GM23338 (cell line): ENCODE measurements at regions not wholly inside any gene's neighbourhood (a gene's known extent, or its start where the extent isn't known, plus 50 kb on each side); places are given as distances from the start of the nearest gene placed in this dataset.

Experiments
- ATAC-seq: fragments of 200-7000 bp; cut with Tn5 transposase; 3 replicates; pipeline ENCODE4 v1.9.1; 2020
- DNase-seq: peaks from one replicate; pipeline ENCODE4 v3.0.0-alpha.2; 2015; ENCODE audit warnings: low spot score
- H2AFZ ChIP-seq: fragments of 200-600 bp; sonication (generic); 2 replicates; pipeline ENCODE4 v1.8.0; 2016; ENCODE audit warnings: antibody characterized with exemption, mild to moderate bottlenecking, moderate library complexity
- H3F3A ChIP-seq: fragments of 200-600 bp; sonication (generic); replicated peaks from 2 replicates; pipeline ENCODE4 v1.8.0; 2017; ENCODE audit warnings: antibody characterized with exemption, mixed run types, low read depth
- H3K27ac ChIP-seq: fragments of 200-600 bp; sonication (generic); 2 replicates; pipeline ENCODE4 v1.6.1; 2016; ENCODE audit warnings: low read depth
- H3K27me3 ChIP-seq: fragments of 200-600 bp; sonication (generic); 2 replicates; pipeline ENCODE4 v1.8.0; 2016; ENCODE audit warnings: mild to moderate bottlenecking, mixed run types, moderate library complexity; ENCODE audit not compliant: insufficient read depth
- H3K36me3 ChIP-seq: fragments of 200-600 bp; sonication (generic); 2 replicates; pipeline ENCODE4 v1.8.0; 2016; ENCODE audit warnings: mild to moderate bottlenecking; ENCODE audit not compliant: insufficient read depth
- H3K4me1 ChIP-seq: fragments of 200-600 bp; sonication (generic); 2 replicates; pipeline ENCODE4 v1.8.0; 2016; ENCODE audit warnings: mild to moderate bottlenecking, moderate library complexity; ENCODE audit not compliant: insufficient read depth
- H3K4me2 ChIP-seq: fragments of 200-600 bp; sonication (generic); 2 replicates; pipeline ENCODE4 v1.7.1; 2017; ENCODE audit warnings: mixed run types
- H3K4me3 ChIP-seq: fragments of 200-600 bp; sonication (generic); 2 replicates; pipeline ENCODE4 v1.6.1; 2016; ENCODE audit warnings: mixed run types
- H3K79me2 ChIP-seq: fragments of 200-600 bp; sonication (generic); replicated peaks from 2 replicates; pipeline ENCODE4 v1.8.0; 2017; ENCODE audit warnings: mild to moderate bottlenecking; ENCODE audit not compliant: insufficient read depth
- H3K9me2 ChIP-seq: fragments of 200-600 bp; sonication (generic); 2 replicates; pipeline ENCODE4 v1.8.0; 2017; ENCODE audit not compliant: insufficient read depth
- H4K20me1 ChIP-seq: fragments of 200-600 bp; sonication (generic); replicated peaks from 2 replicates; pipeline ENCODE4 v1.8.0; 2017; ENCODE audit warnings: mild to moderate bottlenecking; ENCODE audit not compliant: insufficient read depth
- H3K27ac Mint-ChIP-seq: 2 replicates; pipeline ENCODE4 v1.8.0; 2020; ENCODE audit warnings: inconsistent platforms, mild to moderate bottlenecking, moderate library complexity, mixed read lengths
- H3K27me3 Mint-ChIP-seq: 3 replicates; pipeline ENCODE4 v1.8.0; 2022; ENCODE audit warnings: low read depth, mild to moderate bottlenecking, moderate library complexity, mixed read lengths, inconsistent platforms; ENCODE audit not compliant: insufficient read depth, poor library complexity
- H3K36me3 Mint-ChIP-seq: 3 replicates; pipeline ENCODE4 v1.8.0; 2021; ENCODE audit warnings: low read depth, mild to moderate bottlenecking, inconsistent platforms, moderate library complexity, mixed read lengths
- H3K4me1 Mint-ChIP-seq: 3 replicates; pipeline ENCODE4 v1.8.0; 2020; ENCODE audit warnings: mild to moderate bottlenecking, inconsistent platforms, mixed read lengths
- H3K4me3 Mint-ChIP-seq: 3 replicates; pipeline ENCODE4 v1.8.0; 2021; ENCODE audit warnings: moderate library complexity, mild to moderate bottlenecking, inconsistent platforms, mixed read lengths
- H3K9me3 Mint-ChIP-seq: 3 replicates; pipeline ENCODE4 v1.8.0; 2020; ENCODE audit warnings: moderate library complexity, mild to moderate bottlenecking, inconsistent platforms, mixed read lengths
- CTCF ChIP-seq, 2 experiments: fragments of 200-600 bp in 1 of 2; sonication (generic) in 1 of 2; conservative IDR thresholded peaks; 2 replicates each; pipeline versions ENCODE4 v1.5.1 to v1.6.1; 2016 to 2017; ENCODE audit warnings: antibody characterized with exemption in 2 of 2, low read depth in 2 of 2, mild to moderate bottlenecking in 2 of 2, moderate library complexity in 1 of 2
- ETS1 ChIP-seq: IDR thresholded peaks from 2 replicates; pipeline ENCODE4 v1.6.1; 2016; ENCODE audit warnings: antibody characterized with exemption
- EZH2 ChIP-seq: fragments of 200-600 bp; sonication (generic); IDR thresholded peaks from one replicate; pipeline ENCODE4 v1.8.0; 2017; ENCODE audit warnings: antibody characterized with exemption, mild to moderate bottlenecking, low read depth; ENCODE audit not compliant: unreplicated experiment
- EZH2phosphoT487 ChIP-seq: fragments of 200-600 bp; sonication (generic); IDR thresholded peaks from one replicate; pipeline ENCODE4 v1.8.1; 2018; ENCODE audit warnings: antibody characterized with exemption; ENCODE audit not compliant: unreplicated experiment
- JUNB ChIP-seq: IDR thresholded peaks from one replicate; pipeline ENCODE4 v1.6.1; 2016; ENCODE audit warnings: antibody characterized with exemption; ENCODE audit not compliant: unreplicated experiment
- NANOG ChIP-seq: IDR thresholded peaks from 2 replicates; pipeline ENCODE4 v1.6.1; 2016; ENCODE audit warnings: antibody characterized with exemption, borderline replicate concordance
- POLR2AphosphoS5 ChIP-seq: IDR thresholded peaks from 2 replicates; pipeline ENCODE4 v1.6.1; 2016; ENCODE audit warnings: antibody characterized with exemption, low read depth
- REST ChIP-seq: IDR thresholded peaks from one replicate; pipeline ENCODE4 v1.6.1; 2018; ENCODE audit warnings: antibody characterized with exemption; ENCODE audit not compliant: unreplicated experiment
- STAT1 ChIP-seq: IDR thresholded peaks from one replicate; pipeline ENCODE4 v1.6.1; 2016; ENCODE audit warnings: antibody characterized with exemption; ENCODE audit not compliant: unreplicated experiment
- ZNF331 ChIP-seq: fragments of 250-450 bp; sonication (Bioruptor Pico); IDR thresholded peaks from 2 replicates; pipeline ENCODE4 v1.5.0; 2020; ENCODE audit warnings: low read depth, mild to moderate bottlenecking, moderate library complexity
- ZNF462 ChIP-seq: fragments of 250-450 bp; sonication (Bioruptor Pico); IDR thresholded peaks from 2 replicates; pipeline ENCODE4 v1.5.0; 2020; ENCODE audit warnings: mild to moderate bottlenecking, moderate library complexity

GRCh38 chr3:7841451-7841850, 660.2 kb upstream of the LMCD1 start:
- no peaks in the 10 kb centered on the region for H3K9me2 ChIP-seq
- H3F3A ChIP-seq: no peaks in the 10 kb centered on the region
- H3K4me1 ChIP-seq: no peaks in the 10 kb centered on the region
- no peaks in the 10 kb centered on the region for H3K79me2 ChIP-seq
- H3K27me3 ChIP-seq: no peaks in the 10 kb centered on the region
- Mint-ChIP-seq H3K4me1 (no peaks in the 10 kb centered on the region), H3K27ac (no peak overlapping the region), H3K27me3 (peaks cover 1% of the 10 kb centered on the region), H3K9me3 (no peaks in the 10 kb centered on the region), H3K4me3 (no peak overlapping the region), H3K36me3 (no peaks in the 10 kb centered on the region)
- no peak for TF ChIP-seq EZH2phosphoT487
- no peak for TF ChIP-seq NANOG
- TF ChIP-seq JUNB: no peak
- no peak for TF ChIP-seq ZNF331 (CRISPR knock-in tag)
- TF ChIP-seq CTCF (conservative IDR thresholded peaks at IDR 0.05; ENCODE audit: low read depth in 2 of 2): no peak
- TF ChIP-seq EZH2: no peak
- no peak for TF ChIP-seq POLR2AphosphoS5
- TF ChIP-seq ETS1: no peak
- TF ChIP-seq STAT1: no peak
- TF ChIP-seq REST: no peak
- TF ChIP-seq ZNF462 (CRISPR knock-in tag): no peak
- no peak overlapping the region for H3K4me3 ChIP-seq
- H3K27ac ChIP-seq: no peak overlapping the region
- H3K4me2 ChIP-seq: no peak overlapping the region
- no peaks in the 10 kb centered on the region for H3K36me3 ChIP-seq
- ATAC-seq (no peak), DNase-seq (no peak)
- H2AFZ ChIP-seq: no peak overlapping the region
- no peaks in the 10 kb centered on the region for H4K20me1 ChIP-seq
